Thyroid gland (tissue), 4 donors: ENCODE measurements at regions not wholly inside any gene's neighbourhood (a gene's known extent, or its start where the extent isn't known, plus 50 kb on each side); places are given as distances from the start of the nearest gene placed in this dataset.

Experiments used
- CTCF ChIP-seq, 6 experiments: fragments of 200-600 bp in 3 of 6; fragments of 450-650 bp in 3 of 6; sonication (generic) in 3 of 6; IDR thresholded peaks; one replicate each; pipeline ENCODE4 v1.5.1; 2016 to 2019; ENCODE audit warnings: antibody characterized with exemption in 6 of 6, mild to moderate bottlenecking in 2 of 6, inconsistent platforms in 1 of 6, moderate library complexity in 1 of 6
- POLR2A ChIP-seq, 2 donors: fragments of 450-650 bp; IDR thresholded peaks; one replicate each; pipeline ENCODE4 v1.6.1; 2017; ENCODE audit warnings: antibody characterized with exemption in 2 of 2, mild to moderate bottlenecking in 2 of 2, moderate library complexity in 1 of 2

DNA sequence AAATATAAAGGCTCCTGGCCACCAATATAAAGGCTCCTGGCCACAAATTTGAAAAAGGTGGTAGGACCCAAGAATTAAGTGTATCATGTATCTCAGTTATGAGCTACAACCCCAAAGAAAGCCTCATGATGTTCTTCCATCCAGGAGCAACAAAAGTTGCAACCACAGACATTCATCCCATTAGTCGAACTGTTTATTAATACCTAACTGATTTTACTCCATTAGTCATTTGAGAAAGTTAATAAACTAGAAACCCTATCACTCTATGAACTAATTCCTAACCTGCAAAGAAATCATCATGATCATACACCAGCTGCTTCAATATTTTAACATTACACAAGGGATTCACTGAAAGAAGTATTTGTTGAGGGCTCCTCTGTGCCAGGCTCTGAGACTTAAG, 253.2 kb upstream of the GRIP1 start:
- TF ChIP-seq CTCF (IDR thresholded peaks at IDR 0.05) (no peak), POLR2A (IDR thresholded peaks at IDR 0.05) (no peak)
